ENCODE measurements at regions not wholly inside any gene's neighbourhood (a gene's known extent, or its start where the extent isn't known, plus 50 kb on each side); places are given as distances from the start of the nearest gene placed in this dataset.

- no peak for DNase-seq
- peaks cover 0 to 3% (median 0%) of the 10 kb centered on the region in 11 donors for H3K9me3 ChIP-seq
- H3K4me3 ChIP-seq = no peak overlapping the region
- no peaks in the 10 kb centered on the region for H3K4me1 ChIP-seq
- no peak overlapping the region for H3K27ac ChIP-seq
- intact Hi-C loops (cut with DNase I) = no loop called here
- H3K36me3 ChIP-seq = no peaks in the 10 kb centered on the region
- no peaks in the 10 kb centered on the region for H3K27me3 ChIP-seq
- no peak for TF ChIP-seq CTCF (IDR thresholded peaks at IDR 0.05)
- no peak for ATAC-seq
These were observed 523.5 kb upstream of the BCHE start for GRCh38 chr3:166360720-166361119.

GRCh38 chr3:166351461-166351860 lies 514.2 kb upstream of the BCHE start:
- ATAC-seq (no peak), DNase-seq (no peak)
- TF ChIP-seq CTCF (IDR thresholded peaks at IDR 0.05) = no peak
- Histone ChIP-seq H3K9me3 (peaks cover 0 to 47% (median 4%) of the 10 kb centered on the region in 11 donors), H3K36me3 (no peaks in the 10 kb centered on the region), H3K4me3 (no peak overlapping the region), H3K27me3 (no peaks in the 10 kb centered on the region), H3K27ac (no peak overlapping the region), H3K4me1 (no peaks in the 10 kb centered on the region)
- WGBS, 2 donors = 38 to 53% methylated on average over 1 of the region's 1 CpG
- intact Hi-C loops (cut with DNase I) = no loop called here

GRCh38 chr3:166340604-166341266 lies 503.5 kb upstream of the BCHE start:
- ATAC-seq (no peak), DNase-seq (no peak)
- H3K4me3 ChIP-seq = no peak overlapping the region
- peaks cover 0 to 15% (median 0%) of the 10 kb centered on the region in 11 donors for H3K9me3 ChIP-seq
- intact Hi-C loops (cut with DNase I) = no loop called here
- no peaks in the 10 kb centered on the region for H3K27me3 ChIP-seq
- no peak overlapping the region for H3K27ac ChIP-seq
- no peaks in the 10 kb centered on the region for H3K36me3 ChIP-seq
- no peaks in the 10 kb centered on the region for H3K4me1 ChIP-seq
- TF ChIP-seq CTCF (IDR thresholded peaks at IDR 0.05) = no peak

GRCh38 chr3:166324401-166324800 lies 487.2 kb upstream of the BCHE start:
- H3K9me3 ChIP-seq = no peaks in the 10 kb centered on the region
- no peak overlapping the region for H3K4me3 ChIP-seq
- H3K36me3 ChIP-seq = no peaks in the 10 kb centered on the region
- 79 to 80% methylated on average over 5 of the region's 5 CpGs for WGBS, 2 donors
- ATAC-seq (no peak), DNase-seq (no peak)
- no peaks in the 10 kb centered on the region for H3K4me1 ChIP-seq
- no peaks in the 10 kb centered on the region for H3K27me3 ChIP-seq
- no peak for TF ChIP-seq CTCF (IDR thresholded peaks at IDR 0.05)
- H3K27ac ChIP-seq = no peak overlapping the region
- intact Hi-C loops (cut with DNase I) = no loop called here
